Keratinocyte (primary cell): ENCODE measurements at regions not wholly inside any gene's neighbourhood (a gene's known extent, or its start where the extent isn't known, plus 50 kb on each side); places are given as distances from the start of the nearest gene placed in this dataset.

Source experiments
- CTCF ChIP-seq, 3 experiments: IDR thresholded peaks in 1 of 3; conservative IDR thresholded peaks in 1 of 3; optimal IDR thresholded peaks in 1 of 3; 2 replicates in 2 of 3; 3 replicates in 1 of 3; pipeline versions ENCODE3 to v1.5.1; 2011; ENCODE audit warnings: low read length in 3 of 3, mild to moderate bottlenecking in 3 of 3, moderate library complexity in 2 of 3, control low read depth in 1 of 3, inconsistent platforms in 1 of 3; ENCODE audit not compliant: insufficient read depth in 2 of 3; ENCODE audit errors: extremely low read depth in 1 of 3
- EZH2 ChIP-seq: IDR thresholded peaks from one replicate; pipeline ENCODE4 v1.6.1; 2012; ENCODE audit warnings: inconsistent platforms, mild to moderate bottlenecking, low read length, moderate library complexity

GRCh38 chr11:10993186-10993585 lies 135.3 kb upstream of the ZBED5 start:
- TF ChIP-seq CTCF (optimal IDR thresholded peaks at IDR 0.05 in 1 of 3, IDR thresholded peaks at IDR 0.05 in 1 of 3, conservative IDR thresholded peaks at IDR 0.05 in 1 of 3; ENCODE audit: extremely low read depth in 1 of 3, insufficient read depth in 2 of 3, low read length in 3 of 3): no peak
- no peak for TF ChIP-seq EZH2
